ENCODE measurements at regions not wholly inside any gene's neighbourhood (a gene's known extent, or its start where the extent isn't known, plus 50 kb on each side); places are given as distances from the start of the nearest gene placed in this dataset.

GRCh38 chr15:31212326-31213080, 111.0 kb upstream of the TRPM1 start:
- H3K9ac ChIP-seq (ENCODE audit: low read length), result no peak overlapping the region
- TF ChIP-seq MXI1 (conservative IDR thresholded peaks at IDR 0.05; ENCODE audit: poor library complexity, severe bottlenecking) (no peak), EP300 (conservative IDR thresholded peaks at IDR 0.05; ENCODE audit: poor library complexity, severe bottlenecking) (no peak), SMC3 (conservative IDR thresholded peaks at IDR 0.05; ENCODE audit: poor library complexity) (no peak), REST (IDR thresholded peaks at IDR 0.05; ENCODE audit: borderline replicate concordance) (no peak), TAF1 (IDR thresholded peaks at IDR 0.05; ENCODE audit: low read depth) (no peak), POLR2AphosphoS5 (IDR thresholded peaks at IDR 0.05) (no peak), CTCF (IDR thresholded peaks at IDR 0.05; ENCODE audit: poor library complexity, severe bottlenecking) (no peak), RAD21 (conservative IDR thresholded peaks at IDR 0.05) (no peak), EZH2 (IDR thresholded peaks at IDR 0.05; ENCODE audit: borderline replicate concordance, insufficient read depth, low read length, poor library complexity, severe bottlenecking) (no peak)
- H3K27ac ChIP-seq (ENCODE audit: low read length), result no peak overlapping the region
- no peak overlapping the region for H3K4me2 ChIP-seq (ENCODE audit: low read length)
- no peaks in the 10 kb centered on the region for H3K27me3 ChIP-seq (ENCODE audit: insufficient read depth, low read depth, low read length)
- no peaks in the 10 kb centered on the region for H3K9me3 ChIP-seq (ENCODE audit: low read length)
- no peak overlapping the region for H3K4me3 ChIP-seq (ENCODE audit: low read length)
- no peaks in the 10 kb centered on the region for H3K79me2 ChIP-seq (replicated peaks; ENCODE audit: insufficient read depth, low read length)
- H3K9me2 ChIP-seq (ENCODE audit: insufficient read depth, low read length), result no peaks in the 10 kb centered on the region
- H2AFZ ChIP-seq (ENCODE audit: low read depth, low read length), result no peak overlapping the region
- no peaks in the 10 kb centered on the region for H3F3A ChIP-seq (ENCODE audit: insufficient read depth, low read length, poor library complexity, severe bottlenecking)
- no peaks in the 10 kb centered on the region for H3K36me3 ChIP-seq (ENCODE audit: insufficient read depth, low read length)
- H4K20me1 ChIP-seq (ENCODE audit: insufficient read depth), result no peaks in the 10 kb centered on the region

- H3K9ac ChIP-seq (ENCODE audit: low read length), result no peak overlapping the region
- TF ChIP-seq POLR2AphosphoS5 (IDR thresholded peaks at IDR 0.05) (no peak), EZH2 (IDR thresholded peaks at IDR 0.05; ENCODE audit: borderline replicate concordance, insufficient read depth, low read length, poor library complexity, severe bottlenecking) (no peak), EP300 (conservative IDR thresholded peaks at IDR 0.05; ENCODE audit: poor library complexity, severe bottlenecking) (no peak), MXI1 (conservative IDR thresholded peaks at IDR 0.05; ENCODE audit: poor library complexity, severe bottlenecking) (no peak), TAF1 (IDR thresholded peaks at IDR 0.05; ENCODE audit: low read depth) (no peak), CTCF (IDR thresholded peaks at IDR 0.05; ENCODE audit: poor library complexity, severe bottlenecking) (no peak), SMC3 (conservative IDR thresholded peaks at IDR 0.05; ENCODE audit: poor library complexity) (no peak), REST (IDR thresholded peaks at IDR 0.05; ENCODE audit: borderline replicate concordance) (no peak), RAD21 (conservative IDR thresholded peaks at IDR 0.05) (no peak)
- H4K20me1 ChIP-seq (ENCODE audit: insufficient read depth), result no peaks in the 10 kb centered on the region
- H3K9me3 ChIP-seq (ENCODE audit: low read length), result no peaks in the 10 kb centered on the region
- no peaks in the 10 kb centered on the region for H3K36me3 ChIP-seq (ENCODE audit: insufficient read depth, low read length)
- H3K4me2 ChIP-seq (ENCODE audit: low read length), result no peak overlapping the region
- H3K27me3 ChIP-seq (ENCODE audit: insufficient read depth, low read depth, low read length), result no peaks in the 10 kb centered on the region
- no peaks in the 10 kb centered on the region for H3F3A ChIP-seq (ENCODE audit: insufficient read depth, low read length, poor library complexity, severe bottlenecking)
- no peak overlapping the region for H3K27ac ChIP-seq (ENCODE audit: low read length)
- H3K4me3 ChIP-seq (ENCODE audit: low read length), result no peak overlapping the region
- H3K9me2 ChIP-seq (ENCODE audit: insufficient read depth, low read length), result no peaks in the 10 kb centered on the region
- H2AFZ ChIP-seq (ENCODE audit: low read depth, low read length), result no peak overlapping the region
- no peaks in the 10 kb centered on the region for H3K79me2 ChIP-seq (replicated peaks; ENCODE audit: insufficient read depth, low read length)
These were observed 112.3 kb upstream of the KLF13 start for GRCh38 chr15:31214158-31214863.
